HL-60 (cell line): ENCODE measurements at regions not wholly inside any gene's neighbourhood (a gene's known extent, or its start where the extent isn't known, plus 50 kb on each side); places are given as distances from the start of the nearest gene placed in this dataset.

Experiments
- CTCF ChIP-seq: IDR thresholded peaks from one replicate; pipeline ENCODE4 v1.5.1; 2011; ENCODE audit warnings: low read length, control low read depth, inconsistent platforms; ENCODE audit not compliant: insufficient read depth
- GABPA ChIP-seq: IDR thresholded peaks from 2 replicates; pipeline ENCODE4 v1.6.1; 2012; ENCODE audit warnings: low read depth
- POLR2AphosphoS5 ChIP-seq: IDR thresholded peaks from 2 replicates; pipeline ENCODE4 v1.6.1; 2012; ENCODE audit warnings: low read depth
- SPI1 ChIP-seq: IDR thresholded peaks from 2 replicates; pipeline ENCODE4 v1.6.1; 2012; ENCODE audit warnings: low read depth, mild to moderate bottlenecking, borderline replicate concordance
- TF ChIP-seq, protein P1 (sequence below): IDR thresholded peaks from 2 replicates; pipeline ENCODE4 v1.6.1; 2012; ENCODE audit warnings: low read depth; ENCODE audit not compliant: insufficient replicate concordance

DNA sequence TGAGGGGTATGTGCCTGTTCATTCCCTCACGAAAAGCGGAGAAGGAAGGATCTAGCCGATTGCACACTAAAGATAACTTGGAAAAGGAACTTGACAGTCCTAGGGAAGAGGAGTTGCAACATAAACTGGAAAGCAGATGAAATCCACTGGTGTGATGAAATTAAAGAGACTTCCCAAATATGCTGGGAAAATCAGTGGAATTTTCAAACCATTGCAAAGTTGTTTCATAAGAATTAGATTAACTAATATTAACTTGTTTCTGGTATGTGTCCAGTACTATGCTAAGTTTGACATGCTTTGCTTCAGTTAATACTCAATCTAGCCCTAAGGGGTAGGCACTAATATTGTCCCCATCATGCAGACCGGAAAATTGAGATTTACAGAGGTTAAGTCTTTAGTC, 222.7 kb downstream of the IKZF2 start:
- TF ChIP-seq GABPA (no peak), CTCF (no peak), POLR2AphosphoS5 (no peak), SPI1 (no peak)
- TF ChIP-seq, protein P1, sequence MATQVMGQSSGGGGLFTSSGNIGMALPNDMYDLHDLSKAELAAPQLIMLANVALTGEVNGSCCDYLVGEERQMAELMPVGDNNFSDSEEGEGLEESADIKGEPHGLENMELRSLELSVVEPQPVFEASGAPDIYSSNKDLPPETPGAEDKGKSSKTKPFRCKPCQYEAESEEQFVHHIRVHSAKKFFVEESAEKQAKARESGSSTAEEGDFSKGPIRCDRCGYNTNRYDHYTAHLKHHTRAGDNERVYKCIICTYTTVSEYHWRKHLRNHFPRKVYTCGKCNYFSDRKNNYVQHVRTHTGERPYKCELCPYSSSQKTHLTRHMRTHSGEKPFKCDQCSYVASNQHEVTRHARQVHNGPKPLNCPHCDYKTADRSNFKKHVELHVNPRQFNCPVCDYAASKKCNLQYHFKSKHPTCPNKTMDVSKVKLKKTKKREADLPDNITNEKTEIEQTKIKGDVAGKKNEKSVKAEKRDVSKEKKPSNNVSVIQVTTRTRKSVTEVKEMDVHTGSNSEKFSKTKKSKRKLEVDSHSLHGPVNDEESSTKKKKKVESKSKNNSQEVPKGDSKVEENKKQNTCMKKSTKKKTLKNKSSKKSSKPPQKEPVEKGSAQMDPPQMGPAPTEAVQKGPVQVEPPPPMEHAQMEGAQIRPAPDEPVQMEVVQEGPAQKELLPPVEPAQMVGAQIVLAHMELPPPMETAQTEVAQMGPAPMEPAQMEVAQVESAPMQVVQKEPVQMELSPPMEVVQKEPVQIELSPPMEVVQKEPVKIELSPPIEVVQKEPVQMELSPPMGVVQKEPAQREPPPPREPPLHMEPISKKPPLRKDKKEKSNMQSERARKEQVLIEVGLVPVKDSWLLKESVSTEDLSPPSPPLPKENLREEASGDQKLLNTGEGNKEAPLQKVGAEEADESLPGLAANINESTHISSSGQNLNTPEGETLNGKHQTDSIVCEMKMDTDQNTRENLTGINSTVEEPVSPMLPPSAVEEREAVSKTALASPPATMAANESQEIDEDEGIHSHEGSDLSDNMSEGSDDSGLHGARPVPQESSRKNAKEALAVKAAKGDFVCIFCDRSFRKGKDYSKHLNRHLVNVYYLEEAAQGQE, result no peak
